Mammary epithelial cell (primary cell): ENCODE measurements at regions not wholly inside any gene's neighbourhood (a gene's known extent, or its start where the extent isn't known, plus 50 kb on each side); places are given as distances from the start of the nearest gene placed in this dataset.

Experiments
- CTCF ChIP-seq, 2 donors: IDR thresholded peaks in 1 of 2; conservative IDR thresholded peaks in 1 of 2; 2 replicates each; pipeline ENCODE4 v1.5.1; 2011 to 2012; ENCODE audit warnings: inconsistent platforms in 2 of 2, low read length in 2 of 2, mild to moderate bottlenecking in 2 of 2, control low read depth in 1 of 2, low read depth in 1 of 2; ENCODE audit not compliant: insufficient read depth in 1 of 2; ENCODE audit errors: extremely low read depth in 1 of 2
- EZH2 ChIP-seq: IDR thresholded peaks from 2 replicates; pipeline ENCODE4 v1.6.1; 2012; ENCODE audit warnings: low read length, inconsistent platforms, borderline replicate concordance

- TF ChIP-seq CTCF (conservative IDR thresholded peaks at IDR 0.05 in 1 of 2, IDR thresholded peaks at IDR 0.05 in 1 of 2; ENCODE audit: extremely low read depth in 1 of 2, insufficient read depth in 1 of 2, low read depth in 1 of 2, low read length in 2 of 2) = no peak
- no peak for TF ChIP-seq EZH2
Measured at GRCh38 chr16:85443531-85443930, 169.6 kb upstream of the GSE1 start.
